NCI-H2029 treated with DMSO at 0.1 percent for 48 hours (cell line): ENCODE measurements at regions not wholly inside any gene's neighbourhood (a gene's known extent, or its start where the extent isn't known, plus 50 kb on each side); places are given as distances from the start of the nearest gene placed in this dataset.
"Not testable (repeated sequence)": the region's sequence is repeated elsewhere in the genome, so short reads cannot be mapped to it uniquely, and the experiment has no call there.

Experiments used
- DNase-seq: peaks from one replicate; lab custom pipeline; 2025; lab: John Stamatoyannopoulos, UW

- no peak for DNase-seq
These were observed 718.8 kb downstream of the BRINP1 start for GRCh38 chr9:118650417-118650816.

- DNase-seq: no peak
These were observed 717.7 kb downstream of the BRINP1 start for GRCh38 chr9:118651511-118651910.

- DNase-seq: no peak
These were observed 717.0 kb downstream of the BRINP1 start for GRCh38 chr9:118652258-118652657.

- no peak for DNase-seq
These were observed 716.3 kb downstream of the BRINP1 start for GRCh38 chr9:118652912-118653311.

GRCh38 chr9:118659011-118659410, 710.2 kb downstream of the BRINP1 start:
- DNase-seq: no peak

DNA sequence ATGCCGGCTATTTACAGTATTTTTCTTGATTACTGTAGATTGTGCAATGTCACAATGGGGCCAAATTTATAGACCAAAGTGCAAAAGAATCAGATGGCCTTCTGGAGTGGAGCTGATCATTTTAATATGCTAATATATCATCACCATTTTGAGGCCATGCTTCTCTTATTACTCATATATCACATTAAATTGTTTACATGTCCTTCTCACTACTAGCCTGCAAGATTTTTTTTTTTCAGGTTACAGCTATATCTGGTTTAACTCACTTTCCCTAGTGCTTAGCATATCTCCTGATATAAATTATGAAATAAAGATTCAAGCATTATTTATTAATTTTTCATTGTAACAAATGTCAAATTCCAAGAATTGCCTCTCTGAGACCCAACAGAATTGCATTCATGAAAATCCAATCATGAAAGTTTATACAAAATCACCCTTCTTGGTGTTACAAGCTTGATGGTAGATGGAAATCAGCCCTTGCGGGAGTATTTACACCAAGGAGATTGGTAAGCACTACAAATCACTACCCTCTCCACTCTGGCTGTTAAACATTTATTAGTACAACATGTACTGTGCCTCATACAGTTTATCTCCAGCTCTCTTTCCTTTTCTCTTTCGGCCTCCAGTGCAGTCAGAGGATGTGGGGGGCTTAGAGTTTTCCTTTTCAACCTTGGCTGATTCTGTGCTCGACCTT, 703.9 kb downstream of the BRINP1 start:
- no peak for DNase-seq

- peak; percentile 37 for DNase-seq
These were observed 699.0 kb downstream of the BRINP1 start for GRCh38 chr9:118670011-118670953.

- DNase-seq: peak; percentile 29
These were observed 694.3 kb downstream of the BRINP1 start for GRCh38 chr9:118674942-118675341.

GRCh38 chr9:118677936-118678653, 691.1 kb downstream of the BRINP1 start:
- not testable (repeated sequence) for DNase-seq

DNA sequence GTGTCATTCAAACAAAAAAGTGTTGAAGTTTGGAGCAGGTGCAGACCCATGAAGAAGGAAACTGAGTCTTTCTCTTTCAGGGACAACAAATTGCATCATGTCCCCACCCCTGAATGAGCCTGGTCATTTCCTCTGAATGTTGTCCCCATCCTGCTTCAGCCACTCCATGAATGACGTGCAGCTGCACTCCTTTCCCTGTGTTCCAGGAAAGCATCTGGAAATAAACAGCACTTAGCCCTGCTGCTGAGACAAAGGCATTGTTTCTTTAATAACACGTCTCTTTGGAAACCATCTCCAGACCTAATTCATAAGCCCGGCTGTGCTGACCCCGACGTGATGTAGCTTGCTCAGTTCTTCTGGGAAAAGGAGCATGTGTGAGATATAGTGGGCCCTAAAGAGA, 682.3 kb downstream of the BRINP1 start:
- DNase-seq: peak; percentile 52

GRCh38 chr9:118689280-118689679, 680.0 kb downstream of the BRINP1 start:
- no peak for DNase-seq

DNA sequence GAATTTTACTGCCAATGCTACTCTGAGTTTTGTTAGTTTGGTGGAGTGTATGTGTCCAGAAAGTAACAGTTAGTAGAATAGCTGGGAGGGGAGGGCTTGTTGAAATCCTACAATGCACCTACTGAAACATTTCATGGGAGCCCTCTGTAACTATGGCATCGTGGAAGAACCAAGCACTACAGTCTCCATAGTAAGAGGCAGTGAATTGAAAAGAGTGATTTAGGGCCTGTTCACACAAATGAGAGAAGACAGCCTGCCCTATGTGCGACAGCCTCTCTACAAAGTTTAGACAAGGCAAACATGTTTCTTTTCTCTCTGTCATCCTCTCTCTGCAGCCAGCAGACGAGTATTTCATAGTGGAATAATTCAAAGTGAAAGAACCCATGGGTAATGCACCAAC, 676.6 kb downstream of the BRINP1 start:
- DNase-seq: no peak

DNA sequence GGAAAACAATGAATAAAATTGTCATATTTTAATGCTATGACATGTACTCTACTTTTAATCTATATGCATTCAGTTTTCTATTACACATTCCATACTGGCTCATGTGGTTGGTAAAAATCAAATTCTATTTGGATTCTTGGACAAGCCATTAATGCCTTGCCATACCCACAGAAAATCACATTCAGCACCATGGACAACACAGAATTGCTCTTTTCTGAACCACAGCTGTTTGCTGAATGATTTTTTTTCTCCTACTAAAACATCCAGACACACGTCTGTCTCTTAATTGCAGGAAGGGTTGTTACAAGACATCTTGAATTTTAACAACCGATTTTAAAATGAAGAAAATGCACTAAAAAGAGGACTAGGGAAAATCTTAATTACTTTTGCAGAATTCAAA, 675.6 kb downstream of the BRINP1 start:
- DNase-seq: no peak

GRCh38 chr9:118695249-118695648, 674.0 kb downstream of the BRINP1 start:
- not testable (repeated sequence) for DNase-seq

DNA sequence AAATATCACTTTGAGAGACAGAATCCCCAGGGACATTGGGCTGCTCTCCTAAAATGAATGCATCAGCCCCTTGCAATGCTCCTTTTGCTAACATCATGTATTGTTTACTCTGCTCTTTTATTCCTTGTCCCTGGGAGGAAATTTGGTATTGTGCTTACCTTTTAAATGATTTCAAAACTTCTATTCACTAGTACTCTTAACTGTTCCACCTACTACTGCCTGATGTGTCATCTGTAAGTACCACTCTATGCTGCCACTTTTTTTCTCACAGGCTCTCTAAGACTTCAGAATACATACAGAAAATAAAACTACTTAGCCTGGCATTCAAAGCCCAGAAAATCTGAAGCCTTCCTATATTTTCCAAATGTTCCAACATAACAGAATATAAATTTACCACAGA, 667.2 kb downstream of the BRINP1 start:
- no peak for DNase-seq

- DNase-seq: no peak
These were observed 657.4 kb downstream of the BRINP1 start for GRCh38 chr9:118711843-118712242.

DNA sequence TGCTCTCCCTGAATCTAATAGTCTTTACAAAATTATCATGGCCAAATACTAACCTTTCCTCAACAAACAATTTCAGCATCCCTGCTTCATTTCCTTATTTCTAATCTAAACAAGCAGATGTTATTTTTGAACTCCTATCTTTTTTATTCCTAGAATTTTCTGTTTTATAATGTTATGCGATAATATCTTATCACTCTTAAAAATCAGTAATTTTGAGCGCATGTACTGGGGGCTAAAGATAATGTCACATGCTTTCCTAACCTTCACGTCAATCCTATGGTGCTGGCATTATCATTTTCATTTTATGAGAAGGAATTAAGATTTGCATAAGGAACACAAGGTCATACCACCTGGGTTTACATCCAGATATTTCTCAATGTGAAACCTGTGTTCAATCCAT, 648.0 kb downstream of the BRINP1 start:
- no peak for DNase-seq

DNA sequence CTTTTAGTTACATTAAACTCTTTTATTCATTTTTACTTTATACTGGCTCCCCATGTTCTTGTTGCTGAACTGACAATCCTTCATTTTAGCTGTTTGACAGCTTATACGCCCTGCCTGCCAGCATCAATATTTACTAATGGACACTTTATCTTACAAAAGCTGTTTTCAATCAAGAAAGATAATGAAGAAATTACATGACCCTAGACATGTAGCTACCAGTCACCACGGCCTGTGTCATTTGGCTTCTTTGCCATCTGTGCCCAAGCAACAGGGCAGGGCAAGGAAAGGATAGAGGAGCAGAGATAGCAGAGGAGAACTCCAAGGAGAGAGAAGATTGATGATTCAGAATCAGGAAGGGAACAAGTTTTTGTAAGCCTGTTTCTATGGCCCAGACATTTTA, 647.3 kb downstream of the BRINP1 start:
- DNase-seq: no peak

DNA sequence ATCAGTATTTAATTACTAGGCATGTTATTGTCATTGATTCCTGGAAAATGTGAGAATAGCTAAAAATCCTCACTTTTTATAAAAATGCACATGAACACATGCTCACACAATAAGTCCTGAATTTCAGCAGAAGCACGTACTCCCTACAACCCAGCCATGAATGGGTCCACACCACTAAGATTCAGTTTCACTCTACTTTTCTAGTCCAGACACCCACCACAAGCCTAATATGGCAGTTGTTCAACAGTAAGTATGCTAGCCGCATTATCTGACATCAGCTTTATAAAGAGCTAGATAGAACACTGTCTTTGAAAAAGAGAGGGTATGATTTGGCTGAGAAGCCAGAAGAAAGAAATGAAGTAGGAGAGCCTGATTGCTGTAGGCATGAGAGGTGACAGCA, 639.3 kb downstream of the BRINP1 start:
- DNase-seq: no peak

GRCh38 chr9:118732998-118733397, 636.2 kb downstream of the BRINP1 start:
- DNase-seq: no peak

DNA sequence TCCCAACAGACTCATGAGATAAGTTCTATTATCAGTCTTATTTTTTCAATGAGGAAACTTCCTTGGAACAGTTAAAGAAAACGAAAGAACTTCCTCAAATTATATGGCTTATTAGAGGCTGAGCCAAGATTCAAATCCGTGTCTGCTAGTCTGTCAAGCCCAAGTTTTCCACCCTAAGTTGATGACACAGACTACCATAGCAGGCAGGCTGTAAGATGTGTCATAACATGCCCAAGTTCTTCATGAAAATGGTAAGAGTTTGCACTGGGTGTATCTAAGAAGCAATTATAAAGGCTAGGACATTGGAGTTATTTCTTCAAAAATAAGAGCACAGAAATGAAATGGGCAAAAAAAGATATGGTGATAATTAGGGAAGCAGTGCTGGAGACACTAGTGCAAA, 634.5 kb downstream of the BRINP1 start:
- no peak for DNase-seq

- DNase-seq: no peak
These were observed 632.8 kb downstream of the BRINP1 start for GRCh38 chr9:118736406-118736805.
